Skeletal muscle satellite cell (primary cell): ENCODE measurements at regions not wholly inside any gene's neighbourhood (a gene's known extent, or its start where the extent isn't known, plus 50 kb on each side); places are given as distances from the start of the nearest gene placed in this dataset.

Experiments
- H3K27me3 ChIP-seq: 2 replicates; pipeline ENCODE4 v1.7.0; 2013; ENCODE audit warnings: low read length; ENCODE audit not compliant: control insufficient read depth, insufficient read depth
- H3K36me3 ChIP-seq: 2 replicates; pipeline ENCODE4 v1.7.0; 2013; ENCODE audit warnings: mild to moderate bottlenecking, control low read depth, low read length; ENCODE audit not compliant: insufficient read depth
- H3K4me1 ChIP-seq: 2 replicates; pipeline ENCODE4 v1.7.0; 2013; ENCODE audit warnings: low read length; ENCODE audit not compliant: control insufficient read depth, insufficient read depth
- H3K4me2 ChIP-seq: 2 replicates; pipeline ENCODE4 v1.7.0; 2013; ENCODE audit warnings: mild to moderate bottlenecking, low read length
- H3K4me3 ChIP-seq: 2 replicates; pipeline ENCODE4 v1.7.0; 2013; ENCODE audit warnings: low read length
- H3K9ac ChIP-seq: 2 replicates; pipeline ENCODE4 v1.7.0; 2013; ENCODE audit warnings: mild to moderate bottlenecking, low read depth, low read length, moderate library complexity
- H3K9me3 ChIP-seq: replicated peaks from 2 replicates; pipeline ENCODE4 v1.7.0; 2013; ENCODE audit warnings: mild to moderate bottlenecking, control low read depth, low read length

GRCh38 chr14:54219261-54220070, 177.3 kb upstream of the CDKN3 start:
- Histone ChIP-seq H3K36me3 (no peaks in the 10 kb centered on the region), H3K27me3 (peaks cover 25% of the 10 kb centered on the region), H3K4me1 (peaks cover 8% of the 10 kb centered on the region), H3K4me2 (peak overlapping the region; percentile 88), H3K9me3 (no peaks in the 10 kb centered on the region), H3K4me3 (peak overlapping the region; percentile 68), H3K9ac (no peak overlapping the region)

- H3K36me3 ChIP-seq, result no peaks in the 10 kb centered on the region
- H3K4me2 ChIP-seq, result peak overlapping the region; percentile 88
- H3K9me3 ChIP-seq, result no peaks in the 10 kb centered on the region
- peak overlapping the region; percentile 68 for H3K4me3 ChIP-seq
- peaks cover 25% of the 10 kb centered on the region for H3K27me3 ChIP-seq
- H3K9ac ChIP-seq, result no peak overlapping the region
- H3K4me1 ChIP-seq, result peaks cover 8% of the 10 kb centered on the region
Observed at GRCh38 chr14:54220071-54220703, 176.6 kb upstream of the CDKN3 start.

- Histone ChIP-seq H3K9me3 (no peaks in the 10 kb centered on the region), H3K4me3 (peak overlapping the region; percentile 68), H3K9ac (no peak overlapping the region), H3K4me2 (peak overlapping the region; percentile 88), H3K36me3 (no peaks in the 10 kb centered on the region), H3K4me1 (peaks cover 8% of the 10 kb centered on the region), H3K27me3 (peaks cover 25% of the 10 kb centered on the region)
Observed at GRCh38 chr14:54220704-54221431, 175.9 kb upstream of the CDKN3 start.

- no peak overlapping the region for H3K4me2 ChIP-seq
- no peaks in the 10 kb centered on the region for H3K9me3 ChIP-seq
- no peaks in the 10 kb centered on the region for H3K36me3 ChIP-seq
- H3K27me3 ChIP-seq, result peaks cover 25% of the 10 kb centered on the region
- no peak overlapping the region for H3K4me3 ChIP-seq
- no peak overlapping the region for H3K9ac ChIP-seq
- H3K4me1 ChIP-seq, result peaks cover 8% of the 10 kb centered on the region
Observed at GRCh38 chr14:54221432-54221803, 175.4 kb upstream of the CDKN3 start.

GRCh38 chr14:54221971-54222370, 174.8 kb upstream of the CDKN3 start:
- Histone ChIP-seq H3K36me3 (no peaks in the 10 kb centered on the region), H3K27me3 (peaks cover 25% of the 10 kb centered on the region), H3K9me3 (no peaks in the 10 kb centered on the region), H3K4me2 (no peak overlapping the region), H3K9ac (no peak overlapping the region), H3K4me3 (no peak overlapping the region), H3K4me1 (peaks cover 8% of the 10 kb centered on the region)

GRCh38 chr14:54223831-54224402, 172.9 kb upstream of the CDKN3 start:
- Histone ChIP-seq H3K9me3 (no peaks in the 10 kb centered on the region), H3K4me1 (peaks cover 8% of the 10 kb centered on the region), H3K9ac (no peak overlapping the region), H3K4me2 (no peak overlapping the region), H3K36me3 (no peaks in the 10 kb centered on the region), H3K27me3 (peaks cover 25% of the 10 kb centered on the region), H3K4me3 (no peak overlapping the region)

- Histone ChIP-seq H3K27me3 (peaks cover 11% of the 10 kb centered on the region), H3K9ac (no peak overlapping the region), H3K4me1 (peaks cover under 1% of the 10 kb centered on the region), H3K4me3 (no peak overlapping the region), H3K4me2 (no peak overlapping the region), H3K9me3 (no peaks in the 10 kb centered on the region), H3K36me3 (no peaks in the 10 kb centered on the region)
Observed at GRCh38 chr14:54225457-54226060, 171.2 kb upstream of the CDKN3 start.

GRCh38 chr14:54226103-54226502, 170.7 kb upstream of the CDKN3 start:
- H3K27me3 ChIP-seq, result peaks cover 6% of the 10 kb centered on the region

GRCh38 chr14:54226558-54226957, 170.2 kb upstream of the CDKN3 start:
- Histone ChIP-seq H3K9ac (no peak overlapping the region), H3K9me3 (no peaks in the 10 kb centered on the region), H3K36me3 (no peaks in the 10 kb centered on the region), H3K4me1 (no peaks in the 10 kb centered on the region), H3K4me2 (no peak overlapping the region), H3K27me3 (peaks cover 6% of the 10 kb centered on the region), H3K4me3 (no peak overlapping the region)

More at GRCh38 chr14:54226103-54226502, 170.7 kb upstream of the CDKN3 start:
- Histone ChIP-seq H3K9me3 (no peaks in the 10 kb centered on the region), H3K4me2 (no peak overlapping the region), H3K4me3 (no peak overlapping the region), H3K36me3 (no peaks in the 10 kb centered on the region), H3K4me1 (no peaks in the 10 kb centered on the region), H3K9ac (no peak overlapping the region)

- Histone ChIP-seq H3K27me3 (peaks cover 3% of the 10 kb centered on the region), H3K9ac (no peak overlapping the region), H3K4me1 (no peaks in the 10 kb centered on the region), H3K4me3 (no peak overlapping the region), H3K36me3 (no peaks in the 10 kb centered on the region), H3K9me3 (no peaks in the 10 kb centered on the region), H3K4me2 (no peak overlapping the region)
Observed at GRCh38 chr14:54229136-54229535, 167.7 kb upstream of the CDKN3 start.

- H3K4me1 ChIP-seq, result no peaks in the 10 kb centered on the region
- no peak overlapping the region for H3K4me2 ChIP-seq
- H3K36me3 ChIP-seq, result no peaks in the 10 kb centered on the region
- no peak overlapping the region for H3K9ac ChIP-seq
- no peaks in the 10 kb centered on the region for H3K27me3 ChIP-seq
- H3K4me3 ChIP-seq, result no peak overlapping the region
- no peaks in the 10 kb centered on the region for H3K9me3 ChIP-seq
Observed at GRCh38 chr14:54230645-54231044, 166.2 kb upstream of the CDKN3 start.
